Stimulated activated CD4-positive, alpha-beta T cell treated with anti-CD3 and anti-CD28 coated beads, Interleukin-15, amount 100 ng/mL, for 24 hours (primary cell): ENCODE measurements at regions not wholly inside any gene's neighbourhood (a gene's known extent, or its start where the extent isn't known, plus 50 kb on each side); places are given as distances from the start of the nearest gene placed in this dataset.

Experiments
- DNase-seq: peaks from one replicate; pipeline ENCODE4 v3.0.0-alpha.2; 2020

DNA sequence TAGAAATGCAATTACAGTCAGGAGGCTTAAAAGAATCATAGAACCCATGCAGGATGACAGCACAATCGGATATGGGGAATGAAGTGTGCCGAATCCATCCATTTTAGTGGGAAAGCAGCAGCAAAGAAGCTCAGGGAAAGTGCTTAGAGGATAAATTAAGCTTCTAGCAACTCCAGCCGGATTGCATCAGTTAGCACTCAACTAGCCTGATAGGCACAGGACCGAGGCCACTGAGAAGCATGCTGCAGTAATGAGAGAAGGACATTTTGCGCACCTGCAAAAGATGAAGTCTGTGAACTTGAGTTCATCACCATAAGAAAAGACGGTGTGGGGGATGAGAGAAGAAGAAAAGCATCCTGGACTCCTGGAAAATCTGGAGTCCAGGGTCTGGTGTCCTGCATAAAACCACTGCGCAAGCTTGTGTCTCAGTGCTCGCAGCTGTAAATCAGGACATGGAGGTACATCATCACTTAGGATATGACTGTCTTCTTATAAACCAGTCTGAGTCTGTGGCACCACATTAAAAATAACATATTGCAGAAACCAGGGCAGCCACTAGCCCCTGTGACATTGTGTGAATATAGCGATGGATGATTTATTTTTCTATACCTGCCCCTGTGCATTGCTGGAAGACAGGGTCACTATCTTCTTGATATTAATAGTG lies 665.5 kb upstream of the SOX11 start:
- DNase-seq: no peak

DNA sequence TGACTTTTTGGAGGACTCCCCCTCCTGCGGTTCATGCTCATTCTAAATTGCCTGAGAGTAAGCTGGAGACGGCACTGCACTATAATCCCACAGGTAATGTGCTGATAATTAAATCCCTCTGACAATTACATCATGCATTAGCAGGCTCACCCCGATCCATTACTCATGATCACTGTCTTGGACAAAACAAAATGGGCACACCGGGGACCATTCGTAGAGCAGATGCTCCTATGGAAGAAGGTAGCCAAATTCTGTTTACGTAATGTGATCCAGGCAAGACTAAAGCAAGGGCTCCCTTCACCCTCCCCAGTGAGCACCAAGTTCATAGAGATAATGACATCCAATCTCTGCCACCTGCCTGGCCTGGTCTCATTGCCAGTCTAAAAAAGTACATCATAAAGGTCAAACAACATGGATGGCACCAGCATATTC lies 657.1 kb upstream of the SOX11 start:
- DNase-seq: no peak

DNA sequence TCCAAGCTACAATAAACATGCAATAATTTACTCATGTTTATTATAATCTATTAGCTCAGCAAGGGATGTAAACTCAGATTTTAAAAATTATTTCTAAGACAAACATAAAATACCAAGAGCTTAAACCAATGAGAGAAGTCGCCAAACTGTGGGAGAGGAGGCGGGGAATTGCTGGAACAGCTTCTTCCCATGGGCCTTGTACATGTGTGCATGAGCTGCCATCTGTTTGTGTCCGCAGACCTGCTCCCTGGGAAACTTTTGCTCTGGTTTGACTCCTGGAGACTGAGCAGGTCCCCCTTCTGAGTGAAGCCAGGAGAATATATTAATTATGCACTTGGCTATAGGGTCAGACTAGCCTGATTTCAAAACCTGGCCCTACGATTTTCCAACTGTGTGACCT lies 655.9 kb upstream of the SOX11 start:
- no peak for DNase-seq

GRCh38 chr2:5039241-5039975 lies 652.8 kb upstream of the SOX11 start:
- no peak for DNase-seq

DNA sequence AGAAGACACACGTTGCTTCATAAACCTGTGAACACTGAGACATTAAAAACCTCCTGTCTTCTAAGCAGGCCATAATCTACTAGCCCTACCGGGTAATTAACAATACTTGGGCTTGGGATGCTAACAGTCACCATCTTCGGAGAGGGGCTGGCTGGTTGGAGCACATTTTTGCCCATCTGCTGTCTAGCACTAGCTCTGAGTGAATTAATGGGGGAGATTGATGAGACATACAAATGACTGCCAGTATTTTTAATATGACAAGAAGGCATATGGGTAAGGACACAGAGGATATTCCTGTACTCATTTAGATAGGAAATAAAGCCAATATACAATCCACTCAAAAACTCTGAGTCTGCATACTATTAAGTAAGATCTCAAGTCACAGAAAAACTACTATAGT lies 651.6 kb upstream of the SOX11 start:
- DNase-seq: no peak

DNA sequence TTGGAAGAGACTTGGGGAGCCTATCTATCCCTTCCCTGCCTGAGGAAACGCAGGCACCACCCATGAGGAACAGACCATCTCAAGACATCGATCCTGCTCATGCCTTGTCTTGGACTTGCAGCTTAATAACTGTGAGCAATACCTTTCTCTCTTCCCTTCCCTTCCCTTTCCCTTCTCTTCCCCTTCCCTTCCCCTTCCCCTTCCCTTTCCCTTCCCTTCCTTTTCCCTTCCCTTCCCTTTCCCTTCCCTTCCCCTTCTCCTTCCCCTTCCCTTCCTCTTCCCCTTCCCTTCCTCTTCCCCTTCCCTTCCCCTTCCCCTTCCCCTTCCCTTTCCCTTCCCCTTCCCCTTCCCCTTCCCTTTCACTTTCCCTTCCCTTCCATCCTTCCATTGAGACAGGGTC lies 650.7 kb upstream of the SOX11 start:
- no peak for DNase-seq

DNA sequence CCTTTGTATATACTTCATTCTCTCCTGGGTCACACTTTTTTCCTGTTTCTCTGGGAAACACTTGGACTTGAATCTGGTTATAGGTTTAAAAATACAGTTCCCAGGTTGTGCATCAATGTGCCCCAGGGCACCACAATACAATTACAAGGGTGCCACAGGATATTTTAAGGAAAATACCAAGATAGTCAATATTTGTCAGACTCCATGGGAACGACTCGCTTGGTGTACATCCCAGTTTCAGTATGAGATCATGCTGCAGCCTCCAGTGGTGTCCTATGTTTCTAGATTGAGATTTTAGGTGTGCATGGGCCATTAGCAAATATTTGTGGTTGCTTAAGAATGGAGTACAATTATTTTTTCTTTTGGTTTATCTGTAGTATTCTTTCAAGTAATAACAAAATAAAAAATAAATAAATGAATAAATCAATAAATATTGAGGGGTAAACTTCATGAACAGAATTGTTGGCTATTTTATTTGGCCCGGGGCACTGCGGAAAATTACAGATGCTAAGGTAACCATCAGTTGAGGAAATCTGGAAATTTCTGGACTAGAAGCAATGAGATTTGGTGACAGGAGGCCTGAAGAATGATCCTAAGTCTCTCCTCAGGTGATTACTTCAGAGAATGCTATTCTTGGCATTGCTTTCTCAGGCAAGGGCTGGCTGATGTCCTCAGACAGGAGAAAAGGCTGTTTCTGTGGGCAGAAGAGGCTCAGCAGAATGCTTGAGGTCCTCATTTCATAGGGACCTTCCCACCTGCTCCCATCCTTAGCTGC lies 649.3 kb upstream of the SOX11 start:
- no peak for DNase-seq

- no peak for DNase-seq
These were observed 640.9 kb upstream of the SOX11 start for GRCh38 chr2:5051300-5051699.

- DNase-seq: no peak
These were observed 639.3 kb upstream of the SOX11 start for GRCh38 chr2:5052905-5053304.

DNA sequence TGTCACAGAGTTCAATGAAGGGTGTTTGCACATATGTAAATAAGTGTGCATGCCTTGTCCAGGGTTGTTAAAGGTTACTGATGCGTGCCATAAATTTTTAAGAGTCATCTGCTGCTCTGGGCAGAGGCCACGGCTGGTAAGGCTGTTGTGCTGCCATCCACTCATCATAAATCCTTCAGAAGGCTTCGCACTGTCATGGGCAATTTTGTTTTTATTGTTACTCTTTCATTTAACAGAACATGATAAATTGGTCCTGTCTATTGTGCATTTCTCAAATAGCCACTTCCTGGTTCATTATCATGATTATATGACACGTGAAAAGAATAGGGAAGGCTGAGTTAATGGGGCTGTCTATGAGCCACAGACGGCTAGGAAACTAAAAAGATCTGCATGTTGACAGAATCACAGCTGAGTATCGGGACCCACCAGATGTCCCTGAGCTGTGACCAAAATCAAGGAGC lies 634.3 kb upstream of the SOX11 start:
- DNase-seq: no peak

- DNase-seq: no peak
These were observed 631.2 kb upstream of the SOX11 start for GRCh38 chr2:5060956-5061355.

GRCh38 chr2:5064687-5065086 lies 627.5 kb upstream of the SOX11 start:
- DNase-seq: no peak

GRCh38 chr2:5067816-5068215 lies 624.4 kb upstream of the SOX11 start:
- no peak for DNase-seq

- no peak for DNase-seq
These were observed 621.9 kb upstream of the SOX11 start for GRCh38 chr2:5070257-5070656.

DNA sequence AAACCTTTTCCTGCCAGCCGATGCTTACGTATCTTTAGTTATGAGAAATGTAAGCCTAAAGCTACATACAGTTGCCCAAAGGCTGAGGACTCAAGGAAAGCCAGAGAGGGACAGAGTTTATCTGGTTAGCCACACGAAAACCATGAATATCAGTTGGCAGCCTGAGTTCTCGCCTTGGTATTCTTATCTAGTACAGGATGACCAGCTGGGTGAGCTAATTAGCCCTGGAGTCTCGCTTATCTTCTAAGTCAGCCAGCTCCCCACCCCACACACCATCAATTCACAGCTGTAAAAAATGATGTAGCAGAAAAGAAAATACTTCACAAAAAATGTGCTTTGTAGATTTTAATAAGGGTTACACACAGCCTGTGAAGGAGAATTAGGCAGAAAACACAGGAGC lies 617.5 kb upstream of the SOX11 start:
- DNase-seq: no peak

DNA sequence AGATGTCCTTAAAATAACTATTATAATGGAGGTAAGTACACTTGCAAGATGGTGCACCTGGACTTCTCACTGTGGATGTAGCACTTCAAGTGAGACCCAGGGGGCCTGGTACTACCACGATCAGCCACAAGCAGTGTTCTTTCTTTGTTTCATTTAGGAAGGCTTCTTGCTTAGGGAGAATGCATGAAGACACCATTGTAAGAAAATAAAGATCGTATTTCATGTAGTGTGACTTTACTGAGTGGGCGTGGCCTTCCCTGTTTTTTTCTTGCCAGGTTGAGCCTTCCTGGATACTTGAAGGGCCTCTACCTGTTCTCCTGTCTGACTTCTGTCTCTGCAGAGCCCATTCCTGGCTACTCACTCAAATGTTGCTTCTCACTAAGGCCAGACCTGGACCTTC lies 615.6 kb upstream of the SOX11 start:
- DNase-seq: no peak

DNA sequence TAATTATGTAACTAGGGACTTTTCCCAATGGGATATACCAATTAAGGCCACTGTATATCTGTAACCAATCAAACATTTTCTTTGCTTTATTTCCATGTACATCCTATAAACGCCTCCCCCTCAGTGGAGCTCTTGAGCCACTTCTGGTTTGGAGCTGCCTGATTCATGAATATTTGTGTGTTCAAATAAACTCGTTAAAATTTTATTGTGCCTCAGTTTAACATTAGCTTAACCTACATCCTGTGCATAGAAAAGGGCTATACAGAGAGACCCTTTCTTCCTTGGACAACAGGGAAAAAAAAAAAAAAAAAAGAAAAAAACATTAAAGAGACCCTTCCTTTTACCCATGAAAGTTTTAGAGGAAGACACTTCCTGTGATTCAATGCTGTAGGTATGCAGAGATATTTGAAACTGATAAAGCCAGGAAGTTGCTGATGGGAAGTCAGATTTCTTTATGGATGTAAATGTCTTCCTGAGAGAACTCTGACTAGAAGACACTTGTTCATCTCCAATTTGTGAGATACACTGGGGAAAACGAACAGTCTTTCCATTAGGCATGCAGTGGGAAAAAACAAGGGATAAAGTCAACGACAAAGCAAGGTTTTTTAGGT lies 614.6 kb upstream of the SOX11 start:
- no peak for DNase-seq

GRCh38 chr2:5083402-5083801 lies 608.8 kb upstream of the SOX11 start:
- DNase-seq: no peak

GRCh38 chr2:5089409-5089808 lies 602.8 kb upstream of the SOX11 start:
- DNase-seq: no peak

- DNase-seq: no peak
These were observed 599.1 kb upstream of the SOX11 start for GRCh38 chr2:5093056-5093455.

GRCh38 chr2:5093518-5093917 lies 598.7 kb upstream of the SOX11 start:
- no peak for DNase-seq

DNA sequence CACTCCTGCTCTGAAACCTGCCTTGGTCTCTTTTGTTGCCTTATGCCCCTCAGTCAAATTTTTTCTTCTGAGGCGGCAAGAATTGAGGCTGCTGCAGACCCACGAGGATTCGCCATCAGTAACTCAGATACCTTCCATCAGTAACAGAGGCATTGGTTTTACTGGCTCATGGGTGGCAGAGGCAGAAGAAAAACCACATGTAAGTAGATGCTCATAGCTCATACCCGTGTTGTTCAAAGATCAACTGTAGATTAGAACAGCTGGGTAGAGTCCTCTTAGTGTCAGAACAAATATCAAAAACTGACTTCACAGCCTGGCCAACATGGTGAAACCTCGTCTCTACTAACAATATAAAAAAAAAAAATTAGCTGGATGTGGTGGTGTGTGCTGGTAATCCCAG lies 598.0 kb upstream of the SOX11 start:
- no peak for DNase-seq

DNA sequence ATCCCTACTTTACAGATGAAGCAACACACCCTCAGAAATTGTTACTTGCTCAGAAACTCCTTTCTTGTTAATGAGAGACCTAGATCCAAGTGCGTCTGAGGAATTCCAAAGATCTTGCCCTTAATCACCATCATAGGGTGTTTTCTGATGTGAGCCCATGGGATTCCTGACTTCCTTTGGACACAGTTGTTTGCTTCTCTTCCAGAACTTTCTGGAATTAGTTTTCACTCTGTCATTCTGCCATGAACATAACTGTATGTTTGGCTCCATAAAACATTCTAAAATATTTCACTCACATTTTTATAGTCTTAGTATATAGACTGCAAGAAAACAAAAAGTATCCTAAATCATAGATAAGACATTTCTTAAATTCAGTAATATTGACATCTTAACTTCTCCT lies 593.9 kb upstream of the SOX11 start:
- DNase-seq: no peak

DNA sequence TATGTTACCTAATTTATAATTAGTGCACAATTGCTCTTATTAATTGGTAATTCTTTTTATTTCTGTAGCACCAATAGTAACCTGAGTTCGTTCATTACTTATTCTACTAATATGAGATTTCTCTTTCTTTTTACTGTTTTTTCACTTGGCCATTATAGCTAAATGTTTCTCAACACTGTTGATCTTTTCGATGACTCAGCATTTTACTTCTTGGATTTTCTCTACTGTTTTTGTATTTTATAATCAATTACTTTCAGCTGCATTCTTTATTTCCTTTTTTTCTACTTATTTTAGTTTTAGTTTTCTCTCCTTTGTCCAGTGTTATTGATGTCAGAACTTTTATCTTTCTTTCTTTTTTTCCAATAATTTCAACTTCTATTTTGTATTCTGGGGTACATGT lies 589.4 kb upstream of the SOX11 start:
- DNase-seq: no peak
